GM10248 (cell line): ENCODE measurements at regions not wholly inside any gene's neighbourhood (a gene's known extent, or its start where the extent isn't known, plus 50 kb on each side); places are given as distances from the start of the nearest gene placed in this dataset.

Experiments used
- CTCF ChIA-PET: fragments of 300-600 bp; sonication (Branson Sonifier 250); formaldehyde crosslinking; extraction: SDS; loops from one replicate; lab custom pipeline; 2021; ENCODE audit warnings: antibody characterized with exemption; lab: Yijun Ruan, JAX
- POLR2A ChIA-PET: fragments of 350-650 bp; sonication (Branson Sonifier 250); formaldehyde crosslinking; extraction: SDS; loops from one replicate; lab custom pipeline; 2020; ENCODE audit warnings: antibody characterized with exemption; lab: Yijun Ruan, JAX
- DNase-seq: peaks from one replicate; pipeline ENCODE4 v3.0.0; 2012; ENCODE audit errors: extremely low spot score
- TF ChIP-seq, protein P1 (sequence below): IDR thresholded peaks from 2 replicates; pipeline ENCODE4 v1.5.1; 2012; ENCODE audit warnings: mild to moderate bottlenecking, low read depth; ENCODE audit errors: extremely low read depth, missing control alignments, control extremely low read depth

DNA sequence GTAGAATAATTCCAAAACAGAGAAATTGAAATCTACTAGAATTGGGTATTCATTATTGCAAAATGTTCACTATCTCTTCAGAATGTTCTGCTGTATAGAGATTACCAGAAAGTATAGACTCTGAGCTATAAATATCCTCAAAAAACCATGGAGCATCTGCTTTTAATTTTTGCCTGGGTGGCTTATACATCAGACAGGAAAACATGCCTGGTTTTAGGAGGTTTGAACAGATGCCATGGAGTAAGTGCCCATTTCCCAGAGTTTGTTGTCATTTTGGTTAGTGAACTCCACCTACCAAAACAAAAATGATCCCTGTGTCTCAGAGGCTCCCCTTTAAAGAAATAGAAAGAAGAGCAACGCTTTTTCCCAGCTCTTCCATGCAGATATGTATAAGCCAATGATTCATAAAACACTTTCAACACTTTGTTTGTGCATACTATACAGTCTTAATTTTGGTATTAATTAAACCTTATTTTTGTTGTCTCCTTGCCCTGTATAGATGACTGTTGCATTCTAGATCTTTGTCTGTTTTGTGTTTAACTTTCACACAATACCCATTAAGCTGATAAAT is 68.7 kb downstream of the MEPE start:
- no peak for DNase-seq
- POLR2A ChIA-PET = no interaction called here
- CTCF ChIA-PET = interaction anchor here (0.9 to 1.4 kb wide), 6 partner anchors 9 to 310 kb away, joined by 3 to 4 read pairs (median 3); no protein-coding TSS in a partner anchor
- TF ChIP-seq, protein P1, sequence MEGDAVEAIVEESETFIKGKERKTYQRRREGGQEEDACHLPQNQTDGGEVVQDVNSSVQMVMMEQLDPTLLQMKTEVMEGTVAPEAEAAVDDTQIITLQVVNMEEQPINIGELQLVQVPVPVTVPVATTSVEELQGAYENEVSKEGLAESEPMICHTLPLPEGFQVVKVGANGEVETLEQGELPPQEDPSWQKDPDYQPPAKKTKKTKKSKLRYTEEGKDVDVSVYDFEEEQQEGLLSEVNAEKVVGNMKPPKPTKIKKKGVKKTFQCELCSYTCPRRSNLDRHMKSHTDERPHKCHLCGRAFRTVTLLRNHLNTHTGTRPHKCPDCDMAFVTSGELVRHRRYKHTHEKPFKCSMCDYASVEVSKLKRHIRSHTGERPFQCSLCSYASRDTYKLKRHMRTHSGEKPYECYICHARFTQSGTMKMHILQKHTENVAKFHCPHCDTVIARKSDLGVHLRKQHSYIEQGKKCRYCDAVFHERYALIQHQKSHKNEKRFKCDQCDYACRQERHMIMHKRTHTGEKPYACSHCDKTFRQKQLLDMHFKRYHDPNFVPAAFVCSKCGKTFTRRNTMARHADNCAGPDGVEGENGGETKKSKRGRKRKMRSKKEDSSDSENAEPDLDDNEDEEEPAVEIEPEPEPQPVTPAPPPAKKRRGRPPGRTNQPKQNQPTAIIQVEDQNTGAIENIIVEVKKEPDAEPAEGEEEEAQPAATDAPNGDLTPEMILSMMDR = no peak

DNA sequence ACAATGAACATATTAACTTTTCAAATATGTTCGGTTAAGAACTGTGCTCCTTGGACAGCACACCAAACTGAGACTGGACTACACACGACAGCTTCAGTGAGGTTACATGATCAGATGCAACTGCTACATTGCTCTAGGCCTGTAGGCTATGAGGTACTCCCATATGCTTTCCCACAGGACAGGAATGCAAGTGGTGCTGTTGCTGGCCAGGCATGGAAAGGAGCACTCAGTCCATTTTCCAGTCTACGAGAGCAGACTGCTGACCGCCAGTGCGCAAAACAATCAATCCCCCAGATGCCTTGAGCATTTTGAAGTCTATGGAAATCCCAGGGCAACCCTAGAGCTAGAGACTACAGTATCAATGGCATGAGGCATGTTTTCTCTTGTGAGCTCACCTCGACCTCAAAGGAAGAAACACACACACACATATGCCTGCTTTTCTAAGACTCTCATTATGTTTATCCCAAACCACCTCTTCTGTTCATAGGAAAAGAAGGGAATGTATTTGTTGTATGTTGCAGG is 70.8 kb upstream of the SPP1 start:
- CTCF ChIA-PET = interaction anchor here (1.4 kb wide), 1 partner anchor 8 kb away, joined by 6 read pairs; no protein-coding TSS in a partner anchor
- POLR2A ChIA-PET = no interaction called here
- TF ChIP-seq, protein P1 = no peak
- DNase-seq = no peak

DNA sequence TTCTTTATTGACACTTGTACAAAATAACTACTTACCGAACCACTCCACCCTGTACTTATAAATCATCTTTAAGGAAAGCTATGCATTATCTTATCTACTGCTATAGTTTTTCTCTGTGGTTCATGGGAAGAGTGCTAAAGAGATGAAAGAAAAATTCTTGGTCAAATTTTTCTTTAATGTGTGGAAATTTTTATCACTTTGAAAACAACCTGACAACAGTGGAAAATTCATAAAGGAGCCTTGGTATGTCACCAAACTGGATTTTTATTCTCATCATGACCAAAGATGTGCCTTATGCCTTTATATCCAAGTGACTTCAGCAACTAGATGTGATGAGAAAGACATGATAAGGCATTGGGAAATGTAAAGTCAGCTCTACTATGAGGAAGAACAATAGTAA is 67.2 kb upstream of the SPP1 start:
- TF ChIP-seq, protein P1 = no peak
- CTCF ChIA-PET = no interaction called here
- POLR2A ChIA-PET = no interaction called here
- DNase-seq = no peak

DNA sequence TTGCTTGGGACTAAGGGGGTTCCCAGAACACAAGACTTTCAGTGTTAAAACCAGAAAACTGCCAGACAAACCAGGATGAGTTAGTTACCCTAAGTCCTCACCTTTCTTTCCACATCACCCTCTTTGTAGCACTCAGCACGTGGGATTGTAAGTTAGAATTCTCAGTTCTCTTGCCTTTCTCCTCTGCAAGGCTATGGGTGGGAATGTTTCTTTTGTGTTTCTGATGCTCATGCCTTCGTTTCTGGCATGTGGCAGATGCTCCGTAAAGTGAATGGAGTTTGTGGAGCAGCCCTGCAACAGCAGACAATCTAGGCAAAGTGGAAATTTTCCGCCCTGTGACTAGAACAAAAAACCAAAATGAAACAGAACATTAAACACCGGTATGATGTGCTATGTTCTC is 64.7 kb upstream of the SPP1 start:
- POLR2A ChIA-PET = no interaction called here

GRCh38 chr4:87911252-87911774 is 64.2 kb upstream of the SPP1 start:
- ChIA-PET POLR2A (no interaction called here), CTCF (interaction anchor here (1.3 to 2.0 kb wide), 3 partner anchors 9 to 18 kb away, joined by 3 to 5 read pairs (median 4); no protein-coding TSS in a partner anchor)
- DNase-seq = no peak
- TF ChIP-seq, protein P1 = no peak

More for the DNA sequence above, 64.7 kb upstream of the SPP1 start:
- CTCF ChIA-PET = no interaction called here
- TF ChIP-seq, protein P1 = no peak
- no peak for DNase-seq

DNA sequence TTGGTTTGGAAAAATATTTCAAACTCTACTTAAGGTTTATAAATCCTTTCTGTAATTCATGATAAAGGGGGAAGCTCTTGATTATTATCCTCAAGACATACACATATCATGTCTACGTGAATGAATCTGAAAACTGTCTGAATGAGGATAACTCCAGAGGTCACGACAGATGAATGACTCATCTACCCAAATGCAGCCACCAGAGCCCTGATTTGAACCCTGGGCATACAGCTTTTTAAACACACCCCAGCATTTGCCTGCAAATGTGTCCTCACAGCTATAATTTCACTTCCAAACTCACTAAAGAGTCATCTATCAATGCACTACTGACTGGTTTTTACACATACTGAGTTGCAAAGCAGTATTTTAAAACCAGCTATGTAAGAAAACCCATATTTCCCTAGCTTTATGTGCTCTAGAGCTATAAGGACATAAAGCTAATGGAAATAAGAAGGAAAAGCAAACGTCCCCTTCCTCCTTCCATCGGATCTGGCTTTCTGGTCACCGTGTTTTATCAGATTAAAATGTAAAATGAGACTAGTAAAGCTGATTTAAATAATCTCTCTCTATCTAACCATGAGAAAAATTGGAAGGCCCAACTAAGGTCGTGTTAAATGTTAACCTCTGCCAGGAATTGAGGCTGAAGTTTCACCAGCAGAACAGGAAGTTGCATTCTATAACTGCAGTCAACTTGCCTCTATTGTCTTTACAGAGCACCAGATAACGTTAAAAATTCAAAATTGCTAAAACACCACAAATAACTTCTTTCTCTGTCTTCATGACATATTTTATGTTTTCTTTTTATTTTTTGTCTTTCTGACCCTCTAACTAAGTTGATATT is 63.1 kb upstream of the SPP1 start:
- ChIA-PET CTCF (interaction anchor here (1.3 to 2.0 kb wide), 5 partner anchors 9 to 19 kb away, joined by 3 to 6 read pairs (median 4); no protein-coding TSS in a partner anchor), POLR2A (no interaction called here)
- no peak for DNase-seq
- TF ChIP-seq, protein P1 = no peak
